ENCODE measurements at regions not wholly inside any gene's neighbourhood (a gene's known extent, or its start where the extent isn't known, plus 50 kb on each side); places are given as distances from the start of the nearest gene placed in this dataset.
"Not testable (repeated sequence)": the region's sequence is repeated elsewhere in the genome, so short reads cannot be mapped to it uniquely, and the experiment has no call there.

GRCh38 chr11:89654669-89655068 is 55.4 kb upstream of the TRIM77 start:
- H3K4me3 Mint-ChIP-seq; H3K27ac Mint-ChIP-seq; H3K9me3 ChIP-seq (replicated peaks in 1 of 2; ENCODE audit: control insufficient read depth in 1 of 2, insufficient read depth in 1 of 2, low read length in 2 of 2); H3K27me3 Mint-ChIP-seq (ENCODE audit: low read depth in 3 of 3); intact Hi-C loops (cut with micrococcal nuclease); DNase-seq; H3K4me3 ChIP-seq (replicated peaks in 1 of 3; ENCODE audit: low read depth in 2 of 3, low read length in 3 of 3); H3K79me2 ChIP-seq (ENCODE audit: insufficient read depth, low read length); H3K9me3 Mint-ChIP-seq; H3K4me1 Mint-ChIP-seq; H3K27ac ChIP-seq (ENCODE audit: low read depth in 1 of 2, low read length in 2 of 2); H2AFZ ChIP-seq (ENCODE audit: insufficient read depth, low read depth, low read length, poor library complexity, severe bottlenecking); H3K36me3 ChIP-seq (replicated peaks in 1 of 2; ENCODE audit: control insufficient read depth in 1 of 2, insufficient read depth in 2 of 2, low read length in 2 of 2); H3K36me3 Mint-ChIP-seq; H3K4me1 ChIP-seq (ENCODE audit: control insufficient read depth in 1 of 2, insufficient read depth in 2 of 2, low read length in 2 of 2); H3K27me3 ChIP-seq (ENCODE audit: control insufficient read depth in 2 of 2, insufficient read depth in 2 of 2, low read length in 2 of 2); H3K9ac ChIP-seq (ENCODE audit: insufficient read depth, low read length, poor library complexity, severe bottlenecking); H4K20me1 ChIP-seq (ENCODE audit: insufficient read depth, low read length); H3K4me2 ChIP-seq (replicated peaks; ENCODE audit: extremely low read depth, low read length, poor library complexity, severe bottlenecking): not testable (repeated sequence)
- WGBS (ENCODE audit: insufficient coverage): no CpG with 5 or more reads among the region's 2 CpGs

GRCh38 chr11:89658767-89659166 is 51.3 kb upstream of the TRIM77 start:
- H3K4me3 ChIP-seq (replicated peaks in 1 of 3; ENCODE audit: low read depth in 2 of 3, low read length in 3 of 3); H3K4me3 Mint-ChIP-seq; H3K27me3 Mint-ChIP-seq (ENCODE audit: low read depth in 3 of 3); H3K36me3 ChIP-seq (replicated peaks in 1 of 2; ENCODE audit: control insufficient read depth in 1 of 2, insufficient read depth in 2 of 2, low read length in 2 of 2); H3K9ac ChIP-seq (ENCODE audit: insufficient read depth, low read length, poor library complexity, severe bottlenecking); H3K4me1 Mint-ChIP-seq; H3K27ac ChIP-seq (ENCODE audit: low read depth in 1 of 2, low read length in 2 of 2); H2AFZ ChIP-seq (ENCODE audit: insufficient read depth, low read depth, low read length, poor library complexity, severe bottlenecking); H3K4me1 ChIP-seq (ENCODE audit: control insufficient read depth in 1 of 2, insufficient read depth in 2 of 2, low read length in 2 of 2); H3K9me3 ChIP-seq (replicated peaks in 1 of 2; ENCODE audit: control insufficient read depth in 1 of 2, insufficient read depth in 1 of 2, low read length in 2 of 2); H3K9me3 Mint-ChIP-seq; H3K27me3 ChIP-seq (ENCODE audit: control insufficient read depth in 2 of 2, insufficient read depth in 2 of 2, low read length in 2 of 2); H3K27ac Mint-ChIP-seq; DNase-seq; H4K20me1 ChIP-seq (ENCODE audit: insufficient read depth, low read length); intact Hi-C loops (cut with micrococcal nuclease); H3K79me2 ChIP-seq (ENCODE audit: insufficient read depth, low read length); H3K36me3 Mint-ChIP-seq; H3K4me2 ChIP-seq (replicated peaks; ENCODE audit: extremely low read depth, low read length, poor library complexity, severe bottlenecking): not testable (repeated sequence)

GRCh38 chr11:89659414-89659813 is 50.7 kb upstream of the TRIM77 start:
- H4K20me1 ChIP-seq (ENCODE audit: insufficient read depth, low read length); H3K9me3 Mint-ChIP-seq; H3K27ac Mint-ChIP-seq; H3K4me2 ChIP-seq (replicated peaks; ENCODE audit: extremely low read depth, low read length, poor library complexity, severe bottlenecking); intact Hi-C loops (cut with micrococcal nuclease); DNase-seq; H3K4me1 ChIP-seq (ENCODE audit: control insufficient read depth in 1 of 2, insufficient read depth in 2 of 2, low read length in 2 of 2); H3K36me3 ChIP-seq (replicated peaks in 1 of 2; ENCODE audit: control insufficient read depth in 1 of 2, insufficient read depth in 2 of 2, low read length in 2 of 2); H3K27me3 Mint-ChIP-seq (ENCODE audit: low read depth in 3 of 3); H2AFZ ChIP-seq (ENCODE audit: insufficient read depth, low read depth, low read length, poor library complexity, severe bottlenecking); H3K9me3 ChIP-seq (replicated peaks in 1 of 2; ENCODE audit: control insufficient read depth in 1 of 2, insufficient read depth in 1 of 2, low read length in 2 of 2); H3K4me1 Mint-ChIP-seq; H3K27me3 ChIP-seq (ENCODE audit: control insufficient read depth in 2 of 2, insufficient read depth in 2 of 2, low read length in 2 of 2); H3K27ac ChIP-seq (ENCODE audit: low read depth in 1 of 2, low read length in 2 of 2); H3K9ac ChIP-seq (ENCODE audit: insufficient read depth, low read length, poor library complexity, severe bottlenecking); H3K79me2 ChIP-seq (ENCODE audit: insufficient read depth, low read length); H3K4me3 ChIP-seq (replicated peaks in 1 of 3; ENCODE audit: low read depth in 2 of 3, low read length in 3 of 3); H3K36me3 Mint-ChIP-seq; H3K4me3 Mint-ChIP-seq: not testable (repeated sequence)
- WGBS (ENCODE audit: insufficient coverage): no CpG with 5 or more reads among the region's 2 CpGs
